Transverse colon (tissue), 4 donors: ENCODE measurements at regions not wholly inside any gene's neighbourhood (a gene's known extent, or its start where the extent isn't known, plus 50 kb on each side); places are given as distances from the start of the nearest gene placed in this dataset.
A peak's percentile ranks its signal among the peaks of the same experiment; 100 is the strongest.

Source experiments
- DNase-seq: peaks from one replicate; pipeline ENCODE4 v3.0.0-alpha.2; 2019
- H3K27ac ChIP-seq, 4 donors: fragments of 200-600 bp; sonication (generic); 2 replicates each; pipeline ENCODE4 v1.5.1; 2016 to 2018; ENCODE audit warnings: inconsistent platforms in 4 of 4
- H3K27me3 ChIP-seq: fragments of 200-600 bp; sonication (generic); 2 replicates; pipeline ENCODE4 v1.5.1; 2017; ENCODE audit warnings: inconsistent platforms
- H3K36me3 ChIP-seq, 4 donors: fragments of 200-600 bp; sonication (generic); 2 replicates each; pipeline ENCODE4 v1.5.1; 2017 to 2019; ENCODE audit warnings: inconsistent platforms in 4 of 4
- H3K4me1 ChIP-seq, 4 donors: fragments of 200-600 bp; sonication (generic); 2 replicates each; pipeline ENCODE4 v1.5.1; 2017 to 2020; ENCODE audit warnings: inconsistent platforms in 4 of 4
- H3K4me3 ChIP-seq, 4 donors: fragments of 200-600 bp; sonication (generic); 1 replicate in 1 of 4; 2 replicates in 3 of 4; pipeline versions ENCODE4 v1.5.1 to v1.6.1; 2017 to 2019; ENCODE audit warnings: inconsistent platforms in 4 of 4
- H3K9me3 ChIP-seq, 2 donors: fragments of 200-600 bp; sonication (generic); 2 replicates each; pipeline ENCODE4 v1.5.1; 2017 to 2019; ENCODE audit warnings: inconsistent platforms in 2 of 2
- EP300 ChIP-seq: sonication (generic); formaldehyde crosslinking; IDR thresholded peaks from one replicate; pipeline ENCODE4 v1.6.1; 2017; ENCODE audit warnings: antibody characterized with exemption, low read depth
- POLR2A ChIP-seq: fragments of 450-650 bp; IDR thresholded peaks from one replicate; pipeline ENCODE4 v1.6.1; 2016; ENCODE audit warnings: antibody characterized with exemption, mild to moderate bottlenecking, moderate library complexity
- POLR2AphosphoS5 ChIP-seq, 3 donors: sonication (generic); formaldehyde crosslinking; IDR thresholded peaks; one replicate each; pipeline ENCODE4 v1.6.1; 2016; ENCODE audit warnings: antibody characterized with exemption in 3 of 3
- WGBS, 2 donors: methylation state at CpG; one replicate each; pipeline ENCODE4 v1.1.5; 2018; ENCODE audit warnings: low coverage in 1 of 2; 5-methylcytosine and 5-hydroxymethylcytosine counted together
- in situ Hi-C, 4 donors: fragments of 200-750 bp; cut with MboI; loops; one replicate each; pipeline versions ENCODE4 v1.15.0 to v1.15.1; 2017; ENCODE audit warnings: low sequenced_read_pairs in 3 of 4, low pct_ligation_motif_present in 1 of 4, low pct_unique_long_range_greater_than_20kb in 1 of 4
- intact Hi-C: fragments of 100-400 bp; cut with DNase I; formaldehyde crosslinking; loops from one replicate; pipeline ENCODE4 v1.15.1; 2023; ENCODE audit warnings: low total_unique reads
- TF ChIP-seq, protein P1 (sequence below), 5 experiments: fragments of 200-600 bp in 3 of 5; fragments of 450-650 bp in 2 of 5; sonication (generic) in 3 of 5; IDR thresholded peaks; 1 replicate in 2 of 5; 2 replicates in 3 of 5; pipeline ENCODE4 v1.5.1; 2016 to 2017; ENCODE audit warnings: antibody characterized with exemption in 5 of 5, inconsistent platforms in 3 of 5, mild to moderate bottlenecking in 2 of 5, moderate library complexity in 1 of 5

- TF ChIP-seq, protein P1, sequence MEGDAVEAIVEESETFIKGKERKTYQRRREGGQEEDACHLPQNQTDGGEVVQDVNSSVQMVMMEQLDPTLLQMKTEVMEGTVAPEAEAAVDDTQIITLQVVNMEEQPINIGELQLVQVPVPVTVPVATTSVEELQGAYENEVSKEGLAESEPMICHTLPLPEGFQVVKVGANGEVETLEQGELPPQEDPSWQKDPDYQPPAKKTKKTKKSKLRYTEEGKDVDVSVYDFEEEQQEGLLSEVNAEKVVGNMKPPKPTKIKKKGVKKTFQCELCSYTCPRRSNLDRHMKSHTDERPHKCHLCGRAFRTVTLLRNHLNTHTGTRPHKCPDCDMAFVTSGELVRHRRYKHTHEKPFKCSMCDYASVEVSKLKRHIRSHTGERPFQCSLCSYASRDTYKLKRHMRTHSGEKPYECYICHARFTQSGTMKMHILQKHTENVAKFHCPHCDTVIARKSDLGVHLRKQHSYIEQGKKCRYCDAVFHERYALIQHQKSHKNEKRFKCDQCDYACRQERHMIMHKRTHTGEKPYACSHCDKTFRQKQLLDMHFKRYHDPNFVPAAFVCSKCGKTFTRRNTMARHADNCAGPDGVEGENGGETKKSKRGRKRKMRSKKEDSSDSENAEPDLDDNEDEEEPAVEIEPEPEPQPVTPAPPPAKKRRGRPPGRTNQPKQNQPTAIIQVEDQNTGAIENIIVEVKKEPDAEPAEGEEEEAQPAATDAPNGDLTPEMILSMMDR (IDR thresholded peaks at IDR 0.05): no peak
- TF ChIP-seq EP300 (no peak), POLR2A (no peak), POLR2AphosphoS5 (IDR thresholded peaks at IDR 0.05) (no peak)
- Histone ChIP-seq H3K27me3 (no peaks in the 10 kb centered on the region), H3K9me3 (no peaks in the 10 kb centered on the region), H3K4me1 (no peaks in the 10 kb centered on the region), H3K4me3 (no peak overlapping the region), H3K27ac (peak overlapping the region in 1 of 4 donors; percentile 37), H3K36me3 (no peaks in the 10 kb centered on the region)
- in situ Hi-C loops: no loop called here
- no peak for DNase-seq
- intact Hi-C loops: no loop called here
- 35 to 45% methylated on average over 1 of the region's 1 CpG for WGBS, 2 donors
Measured at GRCh38 chr4:20639346-20639745, 60.9 kb upstream of the PACRGL start.

GRCh38 chr4:20640989-20641388, 59.3 kb upstream of the PACRGL start:
- in situ Hi-C loops: no loop called here
- no peak overlapping the region for H3K4me3 ChIP-seq

DNA sequence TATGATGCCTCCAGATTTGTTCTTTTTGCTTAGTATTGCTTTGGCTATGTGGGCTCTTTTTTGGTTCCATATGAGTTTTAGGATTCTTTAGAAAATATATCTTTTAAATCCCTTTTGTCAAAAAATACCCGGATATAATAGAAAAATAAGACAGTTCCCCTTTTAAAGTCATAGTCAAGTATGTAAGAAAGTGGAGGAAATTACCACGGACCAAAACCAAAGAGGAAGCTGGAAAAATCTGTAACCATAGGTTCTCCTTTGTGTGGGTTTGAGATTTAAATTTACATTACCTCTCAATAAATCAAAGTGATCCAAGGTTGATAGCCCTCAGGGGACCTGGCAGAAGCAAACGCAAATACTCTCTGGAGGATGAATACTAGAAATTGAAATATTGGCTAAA, 58.3 kb upstream of the PACRGL start:
- H3K27me3 ChIP-seq: no peaks in the 10 kb centered on the region
- DNase-seq: no peak
- no peak for TF ChIP-seq POLR2A
- no peak for TF ChIP-seq EP300
- TF ChIP-seq, protein P1 (IDR thresholded peaks at IDR 0.05): no peak
- TF ChIP-seq POLR2AphosphoS5 (IDR thresholded peaks at IDR 0.05): no peak
- intact Hi-C loops (no loop called here), in situ Hi-C loops (no loop called here)
- WGBS, 2 donors: 60 to 73% methylated on average over 3 of the region's 3 CpGs
- H3K9me3 ChIP-seq: no peaks in the 10 kb centered on the region
- H3K4me3 ChIP-seq: no peak overlapping the region
- H3K4me1 ChIP-seq: no peaks in the 10 kb centered on the region
- no peaks in the 10 kb centered on the region for H3K36me3 ChIP-seq
- no peak overlapping the region for H3K27ac ChIP-seq

More at GRCh38 chr4:20640989-20641388, 59.3 kb upstream of the PACRGL start:
- no peaks in the 10 kb centered on the region for H3K9me3 ChIP-seq
- no peaks in the 10 kb centered on the region for H3K27me3 ChIP-seq
- no peaks in the 10 kb centered on the region for H3K4me1 ChIP-seq
- no peak overlapping the region for H3K27ac ChIP-seq
- 57 to 76% methylated on average over 2 of the region's 2 CpGs for WGBS, 2 donors
- intact Hi-C loops: no loop called here
- no peak for DNase-seq
- TF ChIP-seq EP300 (no peak), POLR2AphosphoS5 (IDR thresholded peaks at IDR 0.05) (no peak), POLR2A (no peak)
- TF ChIP-seq, protein P1 (IDR thresholded peaks at IDR 0.05): no peak
- no peaks in the 10 kb centered on the region for H3K36me3 ChIP-seq

DNA sequence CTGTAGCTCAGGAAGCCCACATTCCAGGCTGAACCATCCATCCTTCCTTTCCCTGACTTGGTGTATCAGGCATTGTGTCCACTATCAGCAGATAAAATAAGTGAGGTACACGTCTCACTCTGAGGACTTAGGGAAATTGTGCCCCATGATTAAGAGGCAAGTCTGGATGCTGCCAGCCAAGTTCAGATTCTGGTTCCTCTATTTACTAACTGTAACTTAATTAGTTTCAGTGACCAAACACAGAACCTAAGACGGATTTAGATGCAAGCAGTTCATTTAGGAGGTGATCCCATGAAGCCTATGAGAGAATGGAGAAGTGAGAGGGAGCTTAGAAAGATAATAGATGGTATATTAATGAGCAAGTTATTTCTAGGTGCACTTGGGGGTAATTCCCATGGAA, 56.6 kb upstream of the PACRGL start:
- WGBS, 2 donors: 44 to 66% methylated on average over 1 to 2 of the region's 2 CpGs
- H3K36me3 ChIP-seq: no peaks in the 10 kb centered on the region
- no peak overlapping the region for H3K27ac ChIP-seq
- intact Hi-C loops (no loop called here), in situ Hi-C loops (no loop called here)
- no peaks in the 10 kb centered on the region for H3K27me3 ChIP-seq
- DNase-seq: no peak
- H3K4me3 ChIP-seq: no peak overlapping the region
- no peaks in the 10 kb centered on the region for H3K4me1 ChIP-seq
- TF ChIP-seq EP300 (no peak), POLR2AphosphoS5 (IDR thresholded peaks at IDR 0.05) (no peak), POLR2A (no peak)
- TF ChIP-seq, protein P1 (IDR thresholded peaks at IDR 0.05): no peak
- H3K9me3 ChIP-seq: no peaks in the 10 kb centered on the region
